Nephron progenitor cell (in vitro differentiated cells): ENCODE measurements at regions not wholly inside any gene's neighbourhood (a gene's known extent, or its start where the extent isn't known, plus 50 kb on each side); places are given as distances from the start of the nearest gene placed in this dataset.
A peak's percentile ranks its signal among the peaks of the same experiment; 100 is the strongest.

Source experiments
- DNase-seq: peaks from one replicate; pipeline ENCODE4 v3.0.0; 2021
- H3K27ac Mint-ChIP-seq: 2 replicates; pipeline ENCODE4 v1.8.0; 2021; ENCODE audit warnings: mild to moderate bottlenecking, moderate library complexity, mixed read lengths
- H3K27me3 Mint-ChIP-seq: 2 replicates; pipeline ENCODE4 v1.8.0; 2021; ENCODE audit warnings: mild to moderate bottlenecking, low read depth, mixed read lengths; ENCODE audit not compliant: poor library complexity
- H3K36me3 Mint-ChIP-seq: 2 replicates; pipeline ENCODE4 v1.8.0; 2021; ENCODE audit warnings: low read depth, mixed read lengths
- H3K4me1 Mint-ChIP-seq: 2 replicates; pipeline ENCODE4 v1.8.0; 2021; ENCODE audit warnings: mixed read lengths
- H3K4me3 Mint-ChIP-seq: 2 replicates; pipeline ENCODE4 v1.8.0; 2021; ENCODE audit warnings: mild to moderate bottlenecking, moderate library complexity, mixed read lengths
- H3K9me3 Mint-ChIP-seq: 2 replicates; pipeline ENCODE4 v1.8.0; 2021; ENCODE audit warnings: mild to moderate bottlenecking, moderate library complexity, mixed read lengths
- CTCF ChIP-seq: fragments of 200-600 bp; sonication (generic); IDR thresholded peaks from 2 replicates; pipeline ENCODE4 v1.5.0; 2021; ENCODE audit warnings: antibody characterized with exemption

GRCh38 chrX:134174859-134175258 lies 62.1 kb upstream of the CCDC160 start:
- H3K36me3 Mint-ChIP-seq = peaks cover 17% of the 10 kb centered on the region
- H3K4me3 Mint-ChIP-seq = peak overlapping the region; percentile 95
- DNase-seq = peak; percentile 70
- peaks cover 4% of the 10 kb centered on the region for H3K9me3 Mint-ChIP-seq
- TF ChIP-seq CTCF = no peak
- H3K4me1 Mint-ChIP-seq = peaks cover 68% of the 10 kb centered on the region
- peak overlapping the region; percentile 98 for H3K27ac Mint-ChIP-seq
- peaks cover 5% of the 10 kb centered on the region for H3K27me3 Mint-ChIP-seq

GRCh38 chrX:134177527-134177926 lies 59.5 kb upstream of the CCDC160 start:
- TF ChIP-seq CTCF = no peak
- no peak for DNase-seq
- Mint-ChIP-seq H3K4me3 (peak overlapping the region; percentile 42), H3K4me1 (peaks cover 75% of the 10 kb centered on the region), H3K36me3 (no peaks in the 10 kb centered on the region), H3K27ac (peak overlapping the region; percentile 62), H3K27me3 (peaks cover 5% of the 10 kb centered on the region), H3K9me3 (peaks cover 5% of the 10 kb centered on the region)

- Mint-ChIP-seq H3K9me3 (peaks cover 5% of the 10 kb centered on the region), H3K36me3 (no peaks in the 10 kb centered on the region), H3K27ac (peak overlapping the region; percentile 68), H3K4me3 (no peak overlapping the region), H3K27me3 (peaks cover 6% of the 10 kb centered on the region), H3K4me1 (peaks cover 55% of the 10 kb centered on the region)
- TF ChIP-seq CTCF = no peak
- DNase-seq = no peak
Observed at GRCh38 chrX:134180601-134181274, 56.2 kb upstream of the CCDC160 start.

GRCh38 chrX:134181275-134181660 lies 55.7 kb upstream of the CCDC160 start:
- no peak for DNase-seq
- Mint-ChIP-seq H3K27ac (peak overlapping the region; percentile 45), H3K9me3 (peaks cover 5% of the 10 kb centered on the region), H3K4me3 (no peak overlapping the region), H3K4me1 (peaks cover 56% of the 10 kb centered on the region), H3K27me3 (peaks cover 3% of the 10 kb centered on the region), H3K36me3 (no peaks in the 10 kb centered on the region)
- TF ChIP-seq CTCF = no peak

GRCh38 chrX:134183665-134184064 lies 53.3 kb upstream of the CCDC160 start:
- no peak for DNase-seq
- H3K36me3 Mint-ChIP-seq = no peaks in the 10 kb centered on the region
- H3K4me1 Mint-ChIP-seq = peaks cover 61% of the 10 kb centered on the region
- TF ChIP-seq CTCF = no peak
- no peak overlapping the region for H3K27ac Mint-ChIP-seq
- peaks cover 5% of the 10 kb centered on the region for H3K9me3 Mint-ChIP-seq
- peaks cover 3% of the 10 kb centered on the region for H3K27me3 Mint-ChIP-seq
- H3K4me3 Mint-ChIP-seq = no peak overlapping the region

GRCh38 chrX:134184936-134185335 lies 52.0 kb upstream of the CCDC160 start:
- peaks cover 3% of the 10 kb centered on the region for H3K27me3 Mint-ChIP-seq
- H3K27ac Mint-ChIP-seq = no peak overlapping the region
- no peak for DNase-seq
- H3K9me3 Mint-ChIP-seq = peaks cover 5% of the 10 kb centered on the region
- H3K36me3 Mint-ChIP-seq = no peaks in the 10 kb centered on the region
- TF ChIP-seq CTCF = no peak
- H3K4me3 Mint-ChIP-seq = no peak overlapping the region
- H3K4me1 Mint-ChIP-seq = peaks cover 49% of the 10 kb centered on the region
